SKM-1 (cell line): ENCODE measurements at regions not wholly inside any gene's neighbourhood (a gene's known extent, or its start where the extent isn't known, plus 50 kb on each side); places are given as distances from the start of the nearest gene placed in this dataset.
A peak's percentile ranks its signal among the peaks of the same experiment; 100 is the strongest.

Experiments used
- DNase-seq: peaks from one replicate; lab custom pipeline; 2025; ENCODE audit not compliant: unreplicated experiment; lab: John Stamatoyannopoulos, UW

GRCh38 chr20:51886891-51887608 is 84.7 kb upstream of the SALL4 start:
- no peak for DNase-seq

- DNase-seq, result no peak
Measured at GRCh38 chr20:51886341-51886740, 84.0 kb upstream of the SALL4 start.

GRCh38 chr20:51884561-51884960 is 82.2 kb upstream of the SALL4 start:
- DNase-seq, result peak; percentile 6

- DNase-seq, result no peak
Measured at GRCh38 chr20:51880188-51880587, 77.9 kb upstream of the SALL4 start.

GRCh38 chr20:51876313-51876940 is 74.1 kb upstream of the SALL4 start:
- DNase-seq, result no peak

- no peak for DNase-seq
Measured at GRCh38 chr20:51873652-51874051, 71.3 kb upstream of the SALL4 start.

- DNase-seq, result no peak
Measured at GRCh38 chr20:51871943-51872342, 69.6 kb upstream of the SALL4 start.

- no peak for DNase-seq
Measured at GRCh38 chr20:51869002-51869401, 66.7 kb upstream of the SALL4 start.

GRCh38 chr20:51867251-51867650 is 64.9 kb upstream of the SALL4 start:
- DNase-seq, result no peak

GRCh38 chr20:51864967-51865366 is 62.6 kb upstream of the SALL4 start:
- no peak for DNase-seq

GRCh38 chr20:51862796-51863195 is 60.5 kb upstream of the SALL4 start:
- no peak for DNase-seq

GRCh38 chr20:51861726-51862466 is 59.6 kb upstream of the SALL4 start:
- no peak for DNase-seq

GRCh38 chr20:51860111-51860882 is 58.0 kb upstream of the SALL4 start:
- DNase-seq, result no peak

GRCh38 chr20:51856432-51856831 is 54.1 kb upstream of the SALL4 start:
- no peak for DNase-seq

- DNase-seq, result no peak
Measured at GRCh38 chr20:51854921-51855320, 52.6 kb upstream of the SALL4 start.
